ENCODE measurements at regions not wholly inside any gene's neighbourhood (a gene's known extent, or its start where the extent isn't known, plus 50 kb on each side); places are given as distances from the start of the nearest gene placed in this dataset.

GRCh38 chr3:111470032-111470431, 72.0 kb upstream of the CD96 start:
- no peak for TF ChIP-seq SIN3A (IDR thresholded peaks at IDR 0.05; ENCODE audit: borderline replicate concordance, insufficient read depth, low read depth, low read length)
- no peak for TF ChIP-seq POLR2AphosphoS5 (IDR thresholded peaks at IDR 0.05; ENCODE audit: low read depth, low read length)
- TF ChIP-seq REST (IDR thresholded peaks at IDR 0.05; ENCODE audit: insufficient read depth in 1 of 2, low read depth in 2 of 2, low read length in 1 of 2) = no peak
- TF ChIP-seq CTCF (IDR thresholded peaks at IDR 0.05) = no peak
- no peak for TF ChIP-seq TCF7L2 (IDR thresholded peaks at IDR 0.05; ENCODE audit: low read depth, low read length)
- in situ Hi-C loops (cut with HindIII; ENCODE audit: low pct_unique_long_range_greater_than_20kb, low sequenced_read_pairs) = no loop called here
- no peaks in the 10 kb centered on the region for H3K9me3 ChIP-seq (ENCODE audit: control insufficient read depth, insufficient read depth, low read depth, low read length)
- BruUV-seq (replicated peaks) = no TSS peak
- H3K4me3 ChIP-seq (ENCODE audit: low read depth in 2 of 2, low read length in 2 of 2) = no peak overlapping the region
- intact Hi-C loops (cut with micrococcal nuclease; ENCODE audit: unreplicated experiment) = no loop called here
- no peak overlapping the region for H3K27ac ChIP-seq (ENCODE audit: low read length)
- no peaks in the 10 kb centered on the region for H3K4me1 ChIP-seq (ENCODE audit: control insufficient read depth, insufficient read depth, low read length)
- no peaks in the 10 kb centered on the region for H3K27me3 ChIP-seq (ENCODE audit: control insufficient read depth, insufficient read depth, low read length)
- ATAC-seq = no peak
- DNase-seq (ENCODE audit: low read depth, low spot score) = no peak
- no peaks in the 10 kb centered on the region for H3K36me3 ChIP-seq (ENCODE audit: control insufficient read depth, insufficient read depth, low read length)
- ChIA-PET CTCF (no interaction called here), POLR2A (no interaction called here)

DNA sequence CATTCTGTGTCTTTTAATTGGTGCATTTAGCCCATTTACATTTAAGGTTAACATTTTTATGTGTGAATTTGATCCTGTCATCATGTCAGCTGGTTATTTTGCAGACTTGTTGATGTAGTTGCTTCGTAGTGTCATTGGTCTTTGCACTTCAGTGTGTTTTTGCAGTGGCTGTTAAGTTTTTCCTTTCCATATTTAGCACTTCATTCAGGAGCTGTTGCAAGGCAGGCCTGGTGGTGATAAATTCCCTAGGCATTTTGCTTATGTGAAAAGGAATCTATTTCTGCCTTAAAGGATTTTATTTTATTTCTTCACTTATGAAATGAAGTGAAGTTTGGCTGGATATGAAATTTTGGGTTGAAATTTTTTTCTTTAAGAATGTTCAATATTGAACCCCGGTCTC, 70.2 kb upstream of the CD96 start:
- intact Hi-C loops (cut with micrococcal nuclease; ENCODE audit: unreplicated experiment) (no loop called here), in situ Hi-C loops (cut with HindIII; ENCODE audit: low pct_unique_long_range_greater_than_20kb, low sequenced_read_pairs) (no loop called here)
- Histone ChIP-seq H3K27me3 (ENCODE audit: control insufficient read depth, insufficient read depth, low read length) (no peaks in the 10 kb centered on the region), H3K9me3 (ENCODE audit: control insufficient read depth, insufficient read depth, low read depth, low read length) (no peaks in the 10 kb centered on the region), H3K36me3 (ENCODE audit: control insufficient read depth, insufficient read depth, low read length) (no peaks in the 10 kb centered on the region), H3K4me1 (ENCODE audit: control insufficient read depth, insufficient read depth, low read length) (no peaks in the 10 kb centered on the region), H3K27ac (ENCODE audit: low read length) (no peak overlapping the region), H3K4me3 (ENCODE audit: low read depth in 2 of 2, low read length in 2 of 2) (no peak overlapping the region)
- ChIA-PET POLR2A (no interaction called here), CTCF (no interaction called here)
- DNase-seq (ENCODE audit: low read depth, low spot score) (no peak), ATAC-seq (no peak)
- no peak for TF ChIP-seq TCF7L2 (IDR thresholded peaks at IDR 0.05; ENCODE audit: low read depth, low read length)
- TF ChIP-seq SIN3A (IDR thresholded peaks at IDR 0.05; ENCODE audit: borderline replicate concordance, insufficient read depth, low read depth, low read length) = no peak
- no peak for TF ChIP-seq CTCF (IDR thresholded peaks at IDR 0.05)
- no peak for TF ChIP-seq POLR2AphosphoS5 (IDR thresholded peaks at IDR 0.05; ENCODE audit: low read depth, low read length)
- TF ChIP-seq REST (IDR thresholded peaks at IDR 0.05; ENCODE audit: insufficient read depth in 1 of 2, low read depth in 2 of 2, low read length in 1 of 2) = no peak
- BruUV-seq (replicated peaks) = no TSS peak

Measured in Panc1 (cell line).